Ascending aorta (tissue), 2 donors: ENCODE measurements at regions not wholly inside any gene's neighbourhood (a gene's known extent, or its start where the extent isn't known, plus 50 kb on each side); places are given as distances from the start of the nearest gene placed in this dataset.

Source experiments
- DNase-seq, 2 donors: peaks; one replicate each; pipeline ENCODE4 v3.0.0-alpha.2; 2019; ENCODE audit warnings: low spot score in 2 of 2
- H3K27ac ChIP-seq, 2 donors: fragments of 200-600 bp; sonication (generic); one replicate each; pipeline ENCODE4 v1.5.1; 2016 to 2017; ENCODE audit warnings: mild to moderate bottlenecking in 1 of 2
- H3K27me3 ChIP-seq: fragments of 200-600 bp; sonication (generic); one replicate; pipeline ENCODE4 v1.5.1; 2017
- H3K36me3 ChIP-seq, 2 donors: fragments of 200-600 bp; sonication (generic); one replicate each; pipeline ENCODE4 v1.5.1; 2016
- H3K4me1 ChIP-seq, 2 donors: fragments of 200-600 bp; sonication (generic); one replicate each; pipeline ENCODE4 v1.5.1; 2016 to 2017; ENCODE audit warnings: mild to moderate bottlenecking in 1 of 2
- H3K4me3 ChIP-seq, 2 donors: fragments of 200-600 bp; sonication (generic); one replicate each; pipeline ENCODE4 v1.5.1; 2016 to 2017; ENCODE audit warnings: mild to moderate bottlenecking in 1 of 2
- H3K9me3 ChIP-seq, 2 donors: fragments of 200-600 bp; sonication (generic); one replicate each; pipeline ENCODE4 v1.5.1; 2016
- intact Hi-C: fragments of 100-400 bp; cut with DNase I; formaldehyde crosslinking; loops from one replicate; pipeline ENCODE4 v1.15.1; 2023
- TF ChIP-seq, protein P1 (sequence below), 3 experiments: fragments of 200-600 bp in 2 of 3; fragments of 450-650 bp in 1 of 3; sonication (generic) in 2 of 3; IDR thresholded peaks; one replicate each; pipeline ENCODE4 v1.5.1; 2016 to 2019; ENCODE audit warnings: antibody characterized with exemption in 3 of 3, mild to moderate bottlenecking in 1 of 3, moderate library complexity in 1 of 3

DNA sequence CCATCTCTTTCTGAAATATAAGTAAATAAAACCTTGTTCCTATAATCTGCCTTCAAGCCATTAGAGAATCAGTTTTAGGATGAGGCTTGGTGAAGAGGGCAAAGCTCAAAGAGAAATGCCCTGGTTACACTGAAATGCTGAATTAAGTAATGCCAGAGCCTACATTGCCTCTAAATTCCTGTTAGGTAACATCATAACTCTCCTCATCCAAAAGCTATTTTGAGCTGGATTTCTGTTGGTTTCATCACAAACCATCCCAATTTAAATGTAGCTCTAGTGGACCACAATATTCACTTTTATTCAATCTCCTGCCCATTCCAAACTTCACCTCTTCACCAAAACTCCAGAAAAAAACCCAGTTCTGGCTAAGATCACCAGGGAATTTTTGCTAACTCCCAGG, 1319.7 kb upstream of the TENM3 start:
- H3K4me1 ChIP-seq = no peaks in the 10 kb centered on the region
- no peak for DNase-seq
- intact Hi-C loops = no loop called here

DNA sequence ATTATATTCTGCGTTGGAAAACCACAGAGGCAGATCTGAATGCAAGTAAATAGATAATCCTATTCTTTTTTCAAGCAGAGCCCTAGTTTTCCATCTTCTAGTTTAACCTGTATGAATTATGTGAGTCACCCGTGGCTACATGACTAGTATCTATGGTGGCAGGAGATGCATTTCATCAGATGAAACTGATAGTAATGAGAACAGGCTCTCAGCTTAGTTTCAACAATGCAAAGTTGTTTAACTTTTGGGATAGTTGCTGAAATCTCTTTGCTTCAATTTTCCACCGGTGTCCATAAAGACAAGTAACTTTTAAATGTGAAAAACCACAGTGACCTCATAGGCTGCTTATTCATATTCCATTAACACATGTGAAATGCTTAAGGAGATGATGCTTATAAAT, 1317.4 kb upstream of the TENM3 start:
- DNase-seq = no peak
- Histone ChIP-seq H3K9me3 (no peaks in the 10 kb centered on the region), H3K4me1 (no peaks in the 10 kb centered on the region), H3K27me3 (no peaks in the 10 kb centered on the region), H3K36me3 (no peaks in the 10 kb centered on the region), H3K27ac (no peak overlapping the region), H3K4me3 (no peak overlapping the region)
- intact Hi-C loops = no loop called here
- TF ChIP-seq, protein P1, sequence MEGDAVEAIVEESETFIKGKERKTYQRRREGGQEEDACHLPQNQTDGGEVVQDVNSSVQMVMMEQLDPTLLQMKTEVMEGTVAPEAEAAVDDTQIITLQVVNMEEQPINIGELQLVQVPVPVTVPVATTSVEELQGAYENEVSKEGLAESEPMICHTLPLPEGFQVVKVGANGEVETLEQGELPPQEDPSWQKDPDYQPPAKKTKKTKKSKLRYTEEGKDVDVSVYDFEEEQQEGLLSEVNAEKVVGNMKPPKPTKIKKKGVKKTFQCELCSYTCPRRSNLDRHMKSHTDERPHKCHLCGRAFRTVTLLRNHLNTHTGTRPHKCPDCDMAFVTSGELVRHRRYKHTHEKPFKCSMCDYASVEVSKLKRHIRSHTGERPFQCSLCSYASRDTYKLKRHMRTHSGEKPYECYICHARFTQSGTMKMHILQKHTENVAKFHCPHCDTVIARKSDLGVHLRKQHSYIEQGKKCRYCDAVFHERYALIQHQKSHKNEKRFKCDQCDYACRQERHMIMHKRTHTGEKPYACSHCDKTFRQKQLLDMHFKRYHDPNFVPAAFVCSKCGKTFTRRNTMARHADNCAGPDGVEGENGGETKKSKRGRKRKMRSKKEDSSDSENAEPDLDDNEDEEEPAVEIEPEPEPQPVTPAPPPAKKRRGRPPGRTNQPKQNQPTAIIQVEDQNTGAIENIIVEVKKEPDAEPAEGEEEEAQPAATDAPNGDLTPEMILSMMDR (IDR thresholded peaks at IDR 0.05) = no peak

More for the DNA sequence above, 1319.7 kb upstream of the TENM3 start:
- Histone ChIP-seq H3K27ac (no peak overlapping the region), H3K36me3 (no peaks in the 10 kb centered on the region), H3K4me3 (no peak overlapping the region), H3K9me3 (no peaks in the 10 kb centered on the region), H3K27me3 (no peaks in the 10 kb centered on the region)
- TF ChIP-seq, protein P1 (IDR thresholded peaks at IDR 0.05) = no peak

DNA sequence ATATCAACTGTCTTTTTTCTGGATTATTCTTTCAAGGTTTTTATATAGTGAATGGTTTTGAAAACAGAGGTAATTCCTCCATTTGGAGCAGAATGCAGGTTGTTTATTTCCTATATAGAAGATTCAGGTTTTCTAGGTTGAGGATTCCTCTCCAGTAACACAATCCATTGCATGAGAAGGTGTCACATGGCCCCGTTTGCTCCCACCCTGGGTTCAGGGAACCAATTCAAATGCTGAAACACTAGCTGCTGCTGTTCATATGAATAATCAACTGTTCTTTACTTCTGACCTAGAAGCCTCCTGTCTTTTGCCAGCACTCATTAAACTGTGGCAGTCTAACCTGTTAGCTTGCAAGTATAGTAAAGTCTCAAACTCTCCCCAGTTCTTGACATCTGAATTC, 1316.9 kb upstream of the TENM3 start:
- TF ChIP-seq, protein P1 (IDR thresholded peaks at IDR 0.05) = no peak
- Histone ChIP-seq H3K9me3 (no peaks in the 10 kb centered on the region), H3K4me3 (no peak overlapping the region), H3K27ac (no peak overlapping the region), H3K27me3 (no peaks in the 10 kb centered on the region), H3K4me1 (no peaks in the 10 kb centered on the region), H3K36me3 (no peaks in the 10 kb centered on the region)
- no peak for DNase-seq
- intact Hi-C loops = no loop called here

DNA sequence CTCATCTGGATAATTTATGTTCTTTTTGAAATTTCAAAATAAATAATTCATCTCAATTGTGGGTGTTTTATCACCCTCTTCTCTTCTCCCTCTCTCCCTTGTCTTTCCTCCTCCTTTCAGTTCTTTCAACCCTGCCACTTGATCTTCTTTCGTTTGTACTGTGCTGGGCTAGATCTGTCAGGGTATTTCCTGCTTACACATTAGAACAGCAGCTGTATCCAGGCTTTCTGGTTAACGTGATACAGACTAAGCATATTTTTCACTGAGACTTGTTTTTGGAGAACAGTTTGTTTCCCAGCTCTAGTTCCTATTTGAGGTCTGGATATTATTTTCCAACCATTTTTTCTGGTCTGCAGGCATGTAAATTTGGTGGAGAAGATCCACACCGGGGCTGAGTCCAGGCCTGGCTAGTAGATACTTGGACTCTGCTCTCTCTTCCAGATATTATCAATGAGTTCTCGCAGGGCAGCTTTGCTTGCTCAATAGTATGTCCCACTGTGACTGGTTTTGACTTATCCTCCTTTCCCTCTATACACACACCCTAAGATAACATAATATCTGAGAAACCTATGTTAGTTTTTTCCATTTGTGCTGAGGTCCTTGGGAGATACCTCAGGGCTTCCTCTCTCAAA, 1310.7 kb upstream of the TENM3 start:
- H3K9me3 ChIP-seq = no peaks in the 10 kb centered on the region

DNA sequence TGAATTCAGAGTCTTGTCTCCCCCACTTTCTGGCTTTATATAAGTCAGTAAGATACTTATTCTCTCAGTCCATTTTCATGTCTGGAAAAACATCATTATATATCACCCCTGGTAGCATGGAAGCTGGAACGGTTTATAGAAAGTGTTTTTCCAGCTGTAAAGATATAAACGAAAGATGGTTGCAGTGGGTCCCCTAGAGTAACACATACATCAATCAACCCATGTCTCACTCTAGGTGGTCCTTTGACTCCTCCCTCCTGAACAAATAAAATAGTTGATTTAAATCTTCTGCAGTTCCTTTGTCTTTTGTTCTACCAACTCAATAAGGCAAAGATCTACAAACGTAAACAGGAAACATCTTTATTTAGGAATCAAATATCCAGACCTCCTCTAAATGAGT, 1306.1 kb upstream of the TENM3 start:
- DNase-seq = no peak
- no peaks in the 10 kb centered on the region for H3K27me3 ChIP-seq
- no peaks in the 10 kb centered on the region for H3K9me3 ChIP-seq
- intact Hi-C loops = no loop called here
- no peak overlapping the region for H3K4me3 ChIP-seq
- no peak overlapping the region for H3K27ac ChIP-seq
- TF ChIP-seq, protein P1 (IDR thresholded peaks at IDR 0.05) = no peak
- no peaks in the 10 kb centered on the region for H3K4me1 ChIP-seq
- no peaks in the 10 kb centered on the region for H3K36me3 ChIP-seq

More for the DNA sequence above, 1310.7 kb upstream of the TENM3 start:
- no peak overlapping the region for H3K4me3 ChIP-seq
- no peaks in the 10 kb centered on the region for H3K27me3 ChIP-seq
- H3K36me3 ChIP-seq = no peaks in the 10 kb centered on the region
- intact Hi-C loops = no loop called here
- no peak overlapping the region for H3K27ac ChIP-seq
- H3K4me1 ChIP-seq = no peaks in the 10 kb centered on the region
- TF ChIP-seq, protein P1 (IDR thresholded peaks at IDR 0.05) = no peak
- no peak for DNase-seq

DNA sequence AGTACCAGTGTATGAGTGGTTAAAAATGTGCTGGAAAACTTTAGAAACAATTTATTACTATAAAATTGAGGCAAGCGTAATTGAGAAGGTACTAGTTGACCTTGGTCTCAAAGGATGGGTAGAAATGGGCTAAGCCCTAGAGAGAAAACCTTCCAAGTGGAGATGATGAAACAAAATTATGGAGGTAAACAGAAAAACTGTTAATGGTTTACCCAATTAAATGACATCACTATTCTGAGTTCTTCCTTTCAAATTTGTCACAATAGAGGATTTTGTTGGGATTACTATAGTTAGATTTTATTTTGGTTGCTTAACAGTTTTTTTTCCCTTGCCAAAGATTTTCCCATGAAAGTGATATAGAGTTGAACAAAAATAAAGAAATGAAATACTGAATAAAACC, 1302.5 kb upstream of the TENM3 start:
- intact Hi-C loops = no loop called here
- no peaks in the 10 kb centered on the region for H3K36me3 ChIP-seq
- TF ChIP-seq, protein P1 (IDR thresholded peaks at IDR 0.05) = no peak

More for the DNA sequence above, 1302.5 kb upstream of the TENM3 start:
- no peaks in the 10 kb centered on the region for H3K4me1 ChIP-seq
- no peaks in the 10 kb centered on the region for H3K9me3 ChIP-seq
- H3K27me3 ChIP-seq = no peaks in the 10 kb centered on the region
- H3K4me3 ChIP-seq = no peak overlapping the region
- no peak for DNase-seq
- H3K27ac ChIP-seq = no peak overlapping the region
